ENCODE measurements at regions not wholly inside any gene's neighbourhood (a gene's known extent, or its start where the extent isn't known, plus 50 kb on each side); places are given as distances from the start of the nearest gene placed in this dataset.

DNA sequence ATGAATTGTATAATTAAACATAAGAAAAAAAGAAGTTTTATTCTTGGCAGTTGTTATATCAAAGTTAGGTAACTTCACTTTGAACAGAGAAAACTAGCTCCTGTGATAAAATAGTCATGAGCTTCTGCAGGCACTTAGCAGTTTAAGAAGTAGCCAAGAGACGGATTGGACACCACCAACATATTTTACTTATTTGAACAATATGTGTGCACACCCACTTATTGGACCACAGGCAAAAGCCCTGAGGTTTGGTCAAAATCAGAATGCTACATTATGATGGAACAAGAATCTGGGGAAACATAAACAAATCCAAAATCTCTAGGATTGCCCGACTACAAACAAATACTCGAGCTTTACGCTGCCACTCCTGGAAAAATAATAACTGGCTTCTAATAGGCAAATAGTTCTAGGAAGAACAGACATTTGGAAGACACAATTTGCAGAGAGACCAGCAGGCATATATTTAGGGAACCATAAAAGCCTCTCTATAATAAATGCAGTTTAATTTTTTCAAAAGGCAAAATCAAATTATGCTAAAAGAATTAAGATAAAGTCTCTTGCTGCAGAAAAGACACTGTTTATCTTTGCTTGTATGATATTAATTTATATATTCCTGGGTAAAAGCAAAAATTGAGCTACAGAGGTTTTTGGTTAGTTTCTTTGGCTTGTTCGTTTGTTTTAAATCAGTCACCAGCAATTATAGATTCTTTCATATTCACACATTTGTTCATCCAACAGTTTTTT lies 117.9 kb downstream of the CDC42EP3 start:
- TF ChIP-seq, protein P1, sequence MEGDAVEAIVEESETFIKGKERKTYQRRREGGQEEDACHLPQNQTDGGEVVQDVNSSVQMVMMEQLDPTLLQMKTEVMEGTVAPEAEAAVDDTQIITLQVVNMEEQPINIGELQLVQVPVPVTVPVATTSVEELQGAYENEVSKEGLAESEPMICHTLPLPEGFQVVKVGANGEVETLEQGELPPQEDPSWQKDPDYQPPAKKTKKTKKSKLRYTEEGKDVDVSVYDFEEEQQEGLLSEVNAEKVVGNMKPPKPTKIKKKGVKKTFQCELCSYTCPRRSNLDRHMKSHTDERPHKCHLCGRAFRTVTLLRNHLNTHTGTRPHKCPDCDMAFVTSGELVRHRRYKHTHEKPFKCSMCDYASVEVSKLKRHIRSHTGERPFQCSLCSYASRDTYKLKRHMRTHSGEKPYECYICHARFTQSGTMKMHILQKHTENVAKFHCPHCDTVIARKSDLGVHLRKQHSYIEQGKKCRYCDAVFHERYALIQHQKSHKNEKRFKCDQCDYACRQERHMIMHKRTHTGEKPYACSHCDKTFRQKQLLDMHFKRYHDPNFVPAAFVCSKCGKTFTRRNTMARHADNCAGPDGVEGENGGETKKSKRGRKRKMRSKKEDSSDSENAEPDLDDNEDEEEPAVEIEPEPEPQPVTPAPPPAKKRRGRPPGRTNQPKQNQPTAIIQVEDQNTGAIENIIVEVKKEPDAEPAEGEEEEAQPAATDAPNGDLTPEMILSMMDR (IDR thresholded peaks at IDR 0.05; ENCODE audit: control insufficient read depth, insufficient read depth, low read depth, low read length, missing control alignments): no peak
- H3K4me3 ChIP-seq (ENCODE audit: control insufficient read depth, low read depth, low read length): no peak overlapping the region
- no peak for DNase-seq (ENCODE audit: low read depth)

DNA sequence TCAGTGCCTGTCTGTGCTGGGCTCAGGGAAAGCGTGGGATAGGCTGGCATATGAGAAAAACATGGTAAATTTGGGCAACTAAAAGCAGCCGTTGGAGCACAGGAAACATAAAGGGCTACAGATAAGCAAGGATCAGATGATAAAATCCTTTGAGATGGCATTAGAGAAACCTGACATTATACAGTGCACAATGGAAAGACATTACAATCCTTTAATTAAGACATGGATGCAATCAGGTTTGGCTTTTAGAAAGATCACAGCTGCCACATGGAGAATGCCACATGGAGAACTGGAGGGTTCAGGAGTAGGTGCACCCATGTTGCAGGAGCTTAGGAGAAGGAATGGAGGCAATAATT lies 117.3 kb downstream of the CDC42EP3 start:
- TF ChIP-seq, protein P1 (IDR thresholded peaks at IDR 0.05; ENCODE audit: control insufficient read depth, insufficient read depth, low read depth, low read length, missing control alignments): no peak
- no peak for DNase-seq (ENCODE audit: low read depth)
- no peak overlapping the region for H3K4me3 ChIP-seq (ENCODE audit: control insufficient read depth, low read depth, low read length)

DNA sequence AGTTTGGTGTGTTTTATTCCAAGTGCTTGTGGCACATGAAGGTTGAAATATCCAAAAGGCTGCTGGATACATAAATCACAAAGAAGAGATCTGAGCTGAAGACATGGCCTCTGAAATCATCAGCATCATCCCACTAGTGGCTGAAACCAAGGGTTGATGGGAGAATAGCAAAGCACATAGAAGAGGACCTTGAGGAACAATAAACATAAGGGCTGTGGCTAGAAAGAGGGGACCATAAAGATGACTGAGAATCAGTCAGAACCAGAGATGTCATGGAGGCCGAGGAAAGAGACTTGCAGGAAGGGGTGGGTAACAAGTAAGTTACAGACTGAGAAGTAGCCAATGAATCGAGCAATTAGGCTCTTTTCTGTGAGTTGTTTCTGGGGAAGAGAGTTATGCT lies 116.8 kb downstream of the CDC42EP3 start:
- TF ChIP-seq, protein P1 (IDR thresholded peaks at IDR 0.05; ENCODE audit: control insufficient read depth, insufficient read depth, low read depth, low read length, missing control alignments): no peak
- no peak for DNase-seq (ENCODE audit: low read depth)
- no peak overlapping the region for H3K4me3 ChIP-seq (ENCODE audit: control insufficient read depth, low read depth, low read length)

DNA sequence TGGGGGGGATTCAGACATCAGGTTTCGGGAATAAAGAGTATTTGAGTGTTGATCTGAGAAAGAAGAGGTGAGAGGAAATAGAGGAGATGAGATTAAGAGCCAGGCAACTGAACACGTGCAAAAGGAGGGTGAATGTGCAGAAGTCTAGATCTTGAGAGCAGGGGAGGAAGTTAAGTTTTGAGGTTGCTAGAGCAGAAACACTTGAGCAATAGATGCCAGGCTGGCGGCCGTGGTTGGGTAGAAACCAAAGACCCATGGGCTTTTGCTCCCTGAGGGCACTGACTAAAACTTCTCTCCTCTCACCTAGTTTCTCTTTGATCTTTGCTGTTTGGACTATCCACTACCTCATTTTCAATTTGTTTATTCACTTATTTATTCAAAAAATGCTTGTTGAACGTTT lies 116.0 kb downstream of the CDC42EP3 start:
- TF ChIP-seq, protein P1 (IDR thresholded peaks at IDR 0.05; ENCODE audit: control insufficient read depth, insufficient read depth, low read depth, low read length, missing control alignments): no peak
- DNase-seq (ENCODE audit: low read depth): no peak
- H3K4me3 ChIP-seq (ENCODE audit: control insufficient read depth, low read depth, low read length): no peak overlapping the region

DNA sequence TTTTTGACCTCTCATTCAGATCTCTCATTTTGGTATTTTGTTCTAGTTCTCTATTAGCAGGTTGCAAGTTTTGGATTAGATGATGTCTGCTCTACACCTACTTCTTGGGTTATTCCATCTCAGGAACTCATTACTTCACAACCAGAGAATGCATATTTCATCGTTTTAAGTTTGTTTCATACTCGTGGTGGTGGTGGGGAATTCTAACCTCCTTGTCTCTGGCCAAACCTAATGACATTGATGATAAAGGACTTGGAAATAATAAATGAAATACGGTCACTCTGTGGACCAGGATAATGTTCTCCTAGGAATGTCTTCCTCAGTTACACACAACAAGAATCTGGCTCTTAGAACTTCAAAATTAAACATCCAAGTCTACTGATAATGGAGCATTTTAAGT lies 115.2 kb downstream of the CDC42EP3 start:
- no peak overlapping the region for H3K4me3 ChIP-seq (ENCODE audit: control insufficient read depth, low read depth, low read length)
- TF ChIP-seq, protein P1 (IDR thresholded peaks at IDR 0.05; ENCODE audit: control insufficient read depth, insufficient read depth, low read depth, low read length, missing control alignments): no peak
- no peak for DNase-seq (ENCODE audit: low read depth)

DNA sequence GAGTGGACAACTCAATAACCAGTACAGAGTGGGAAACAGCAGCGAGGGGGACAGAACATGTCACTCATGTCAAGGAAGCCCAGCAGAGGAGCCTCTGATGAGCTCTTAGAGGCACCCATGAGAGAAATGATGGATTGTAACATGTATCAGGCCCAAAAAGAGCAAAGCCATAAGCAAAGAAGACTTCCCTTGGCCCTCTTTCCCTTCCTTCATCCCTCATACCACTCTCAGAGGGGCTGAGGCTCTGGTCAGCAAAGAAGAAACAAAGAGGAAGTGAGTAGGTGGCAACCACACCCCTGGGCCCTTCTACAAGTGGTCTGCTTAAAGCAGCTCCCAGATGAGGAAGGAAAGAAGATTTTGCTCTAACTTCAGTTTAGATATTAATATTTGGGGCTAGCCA lies 112.8 kb downstream of the CDC42EP3 start:
- H3K4me3 ChIP-seq (ENCODE audit: control insufficient read depth, low read depth, low read length): no peak overlapping the region
- DNase-seq (ENCODE audit: low read depth): no peak
- TF ChIP-seq, protein P1 (IDR thresholded peaks at IDR 0.05; ENCODE audit: control insufficient read depth, insufficient read depth, low read depth, low read length, missing control alignments): no peak
